Fibroblast of pulmonary artery (primary cell): ENCODE measurements at regions not wholly inside any gene's neighbourhood (a gene's known extent, or its start where the extent isn't known, plus 50 kb on each side); places are given as distances from the start of the nearest gene placed in this dataset.

ENCODE experiments used
- DNase-seq: peaks from one replicate; pipeline ENCODE4 v3.0.0-alpha.2; 2010; ENCODE audit warnings: low read depth
- H3K4me3 ChIP-seq: replicated peaks from 2 replicates; pipeline ENCODE4 v1.5.1; 2011; ENCODE audit warnings: low read depth, mild to moderate bottlenecking, control low read depth, low read length, moderate library complexity
- CTCF ChIP-seq: IDR thresholded peaks from 2 replicates; pipeline ENCODE4 v1.5.1; 2011; ENCODE audit warnings: mild to moderate bottlenecking, control low read depth, low read length, inconsistent platforms; ENCODE audit errors: missing control alignments

GRCh38 chr6:128739112-128739511, 143.8 kb upstream of the LAMA2 start:
- TF ChIP-seq CTCF, result no peak
- no peak overlapping the region for H3K4me3 ChIP-seq
- DNase-seq, result no peak

GRCh38 chr6:128738112-128738511, 144.8 kb upstream of the LAMA2 start:
- no peak for DNase-seq
- H3K4me3 ChIP-seq, result no peak overlapping the region
- TF ChIP-seq CTCF, result no peak

- DNase-seq, result no peak
- H3K4me3 ChIP-seq, result no peak overlapping the region
- TF ChIP-seq CTCF, result no peak
Observed at GRCh38 chr6:128736780-128737179, 146.2 kb upstream of the LAMA2 start.

GRCh38 chr6:128731249-128732165, 151.4 kb upstream of the LAMA2 start:
- DNase-seq, result peak; percentile 75
- H3K4me3 ChIP-seq, result no peak overlapping the region
- TF ChIP-seq CTCF, result peak; percentile 63

GRCh38 chr6:128727500-128727899, 155.4 kb upstream of the LAMA2 start:
- TF ChIP-seq CTCF, result no peak
- DNase-seq, result no peak
- H3K4me3 ChIP-seq, result no peak overlapping the region

- TF ChIP-seq CTCF, result peak; percentile 72
- no peak overlapping the region for H3K4me3 ChIP-seq
- DNase-seq, result peak; percentile 74
Observed at GRCh38 chr6:128725271-128726233, 157.4 kb upstream of the LAMA2 start.
